WERI-Rb-1 (cell line): ENCODE measurements at regions not wholly inside any gene's neighbourhood (a gene's known extent, or its start where the extent isn't known, plus 50 kb on each side); places are given as distances from the start of the nearest gene placed in this dataset.

Experiments used
- DNase-seq: peaks from one replicate; pipeline ENCODE4 v3.0.0-alpha.2; 2020
- H3K27ac ChIP-seq: fragments of 250-450 bp; sonication (Bioruptor Pico); 2 replicates; pipeline ENCODE4 v1.5.1; 2020; ENCODE audit warnings: mild to moderate bottlenecking, moderate library complexity
- H3K27me3 ChIP-seq: fragments of 250-450 bp; sonication (Bioruptor Pico); 2 replicates; pipeline ENCODE4 v1.5.1; 2021; ENCODE audit warnings: mild to moderate bottlenecking, low read depth, moderate library complexity; ENCODE audit not compliant: insufficient read depth, severe bottlenecking
- H3K36me3 ChIP-seq: fragments of 250-450 bp; sonication (Bioruptor Pico); 2 replicates; pipeline ENCODE4 v1.5.1; 2020; ENCODE audit warnings: mild to moderate bottlenecking, moderate library complexity
- H3K4me3 ChIP-seq: 2 replicates; pipeline ENCODE4 v1.5.1; 2011; ENCODE audit warnings: low read depth, mild to moderate bottlenecking, control low read depth, low read length
- H3K9me3 ChIP-seq: fragments of 250-450 bp; sonication (Bioruptor Pico); 2 replicates; pipeline ENCODE4 v1.5.1; 2021; ENCODE audit warnings: mild to moderate bottlenecking, moderate library complexity; ENCODE audit not compliant: severe bottlenecking
- TF ChIP-seq, protein P1 (sequence below): IDR thresholded peaks from 2 replicates; pipeline ENCODE4 v1.5.1; 2011; ENCODE audit warnings: low read depth, mild to moderate bottlenecking, control low read depth, inconsistent platforms, low read length

GRCh38 chr3:28746990-28747389 lies 398.4 kb upstream of the AZI2 start:
- H3K27ac ChIP-seq, result no peak overlapping the region
- DNase-seq, result no peak
- no peak overlapping the region for H3K4me3 ChIP-seq
- no peaks in the 10 kb centered on the region for H3K27me3 ChIP-seq
- TF ChIP-seq, protein P1, sequence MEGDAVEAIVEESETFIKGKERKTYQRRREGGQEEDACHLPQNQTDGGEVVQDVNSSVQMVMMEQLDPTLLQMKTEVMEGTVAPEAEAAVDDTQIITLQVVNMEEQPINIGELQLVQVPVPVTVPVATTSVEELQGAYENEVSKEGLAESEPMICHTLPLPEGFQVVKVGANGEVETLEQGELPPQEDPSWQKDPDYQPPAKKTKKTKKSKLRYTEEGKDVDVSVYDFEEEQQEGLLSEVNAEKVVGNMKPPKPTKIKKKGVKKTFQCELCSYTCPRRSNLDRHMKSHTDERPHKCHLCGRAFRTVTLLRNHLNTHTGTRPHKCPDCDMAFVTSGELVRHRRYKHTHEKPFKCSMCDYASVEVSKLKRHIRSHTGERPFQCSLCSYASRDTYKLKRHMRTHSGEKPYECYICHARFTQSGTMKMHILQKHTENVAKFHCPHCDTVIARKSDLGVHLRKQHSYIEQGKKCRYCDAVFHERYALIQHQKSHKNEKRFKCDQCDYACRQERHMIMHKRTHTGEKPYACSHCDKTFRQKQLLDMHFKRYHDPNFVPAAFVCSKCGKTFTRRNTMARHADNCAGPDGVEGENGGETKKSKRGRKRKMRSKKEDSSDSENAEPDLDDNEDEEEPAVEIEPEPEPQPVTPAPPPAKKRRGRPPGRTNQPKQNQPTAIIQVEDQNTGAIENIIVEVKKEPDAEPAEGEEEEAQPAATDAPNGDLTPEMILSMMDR, result no peak
- no peaks in the 10 kb centered on the region for H3K9me3 ChIP-seq
- H3K36me3 ChIP-seq, result no peaks in the 10 kb centered on the region

DNA sequence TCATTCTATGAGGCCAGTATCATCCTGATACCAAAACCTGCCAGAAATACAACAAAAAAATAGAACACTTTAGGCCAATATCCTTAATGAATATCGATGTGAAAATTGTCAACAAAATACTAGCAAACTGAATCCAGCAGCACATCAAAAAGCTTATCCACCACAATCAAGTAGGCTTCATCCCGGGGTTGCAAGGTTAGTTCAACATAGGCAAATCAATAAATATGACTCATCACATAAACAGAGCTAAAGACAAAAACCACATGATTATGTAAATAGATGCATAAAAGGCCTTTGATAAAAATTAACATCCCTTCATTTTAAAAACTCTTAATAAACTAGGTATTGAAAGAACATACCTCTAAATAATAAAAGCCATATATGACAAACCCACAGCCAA lies 403.2 kb upstream of the AZI2 start:
- Histone ChIP-seq H3K4me3 (no peak overlapping the region), H3K27ac (no peak overlapping the region), H3K27me3 (no peaks in the 10 kb centered on the region), H3K9me3 (no peaks in the 10 kb centered on the region), H3K36me3 (no peaks in the 10 kb centered on the region)
- TF ChIP-seq, protein P1, result no peak
- no peak for DNase-seq

DNA sequence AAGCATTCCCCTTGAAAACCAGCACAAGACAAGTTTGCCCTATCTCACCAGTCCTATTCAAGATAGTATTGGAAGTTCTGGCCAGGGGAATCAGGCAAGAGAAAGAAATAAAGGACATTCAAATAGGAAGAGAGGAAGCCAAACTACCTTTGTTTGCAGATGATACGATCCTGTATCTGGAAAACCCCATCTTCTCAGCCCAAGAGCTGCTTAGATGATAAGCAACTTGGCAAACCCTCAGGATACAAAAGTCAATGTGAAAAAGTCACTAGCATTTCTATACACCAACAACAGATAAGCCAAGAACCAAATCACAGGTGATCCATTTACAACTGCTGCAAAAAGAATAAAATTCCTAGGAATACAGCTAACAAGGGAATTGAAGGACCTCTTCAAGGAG lies 403.7 kb upstream of the AZI2 start:
- Histone ChIP-seq H3K27me3 (no peaks in the 10 kb centered on the region), H3K4me3 (no peak overlapping the region), H3K9me3 (no peaks in the 10 kb centered on the region), H3K27ac (no peak overlapping the region), H3K36me3 (no peaks in the 10 kb centered on the region)
- DNase-seq, result no peak
- TF ChIP-seq, protein P1, result no peak

DNA sequence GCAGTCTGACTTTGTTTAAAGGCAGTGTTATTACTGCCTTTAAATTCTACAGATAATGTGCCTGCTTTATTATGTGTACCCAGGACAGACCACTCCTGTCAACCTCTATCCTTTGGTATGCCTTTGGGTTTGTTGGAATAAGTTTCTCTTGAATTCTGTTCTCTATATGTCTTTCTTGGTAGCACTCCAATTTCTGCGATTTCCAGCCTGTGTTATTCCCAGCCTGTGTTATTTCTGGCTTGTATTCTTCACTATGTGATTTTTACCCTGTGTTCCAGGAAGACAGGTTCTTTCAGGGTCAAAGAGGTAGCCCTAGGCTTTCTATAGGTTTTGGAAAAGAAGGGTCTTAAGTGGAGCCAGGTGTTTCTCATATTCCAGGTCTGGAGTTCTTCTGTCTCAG lies 407.4 kb upstream of the AZI2 start:
- DNase-seq, result no peak
- TF ChIP-seq, protein P1, result no peak
- Histone ChIP-seq H3K27me3 (no peaks in the 10 kb centered on the region), H3K9me3 (no peaks in the 10 kb centered on the region), H3K36me3 (no peaks in the 10 kb centered on the region), H3K27ac (no peak overlapping the region), H3K4me3 (no peak overlapping the region)

GRCh38 chr3:28758115-28758514 lies 409.5 kb upstream of the AZI2 start:
- no peaks in the 10 kb centered on the region for H3K27me3 ChIP-seq
- no peaks in the 10 kb centered on the region for H3K9me3 ChIP-seq
- no peaks in the 10 kb centered on the region for H3K36me3 ChIP-seq
- no peak overlapping the region for H3K4me3 ChIP-seq
- DNase-seq, result no peak
- TF ChIP-seq, protein P1, result no peak
- H3K27ac ChIP-seq, result no peak overlapping the region

DNA sequence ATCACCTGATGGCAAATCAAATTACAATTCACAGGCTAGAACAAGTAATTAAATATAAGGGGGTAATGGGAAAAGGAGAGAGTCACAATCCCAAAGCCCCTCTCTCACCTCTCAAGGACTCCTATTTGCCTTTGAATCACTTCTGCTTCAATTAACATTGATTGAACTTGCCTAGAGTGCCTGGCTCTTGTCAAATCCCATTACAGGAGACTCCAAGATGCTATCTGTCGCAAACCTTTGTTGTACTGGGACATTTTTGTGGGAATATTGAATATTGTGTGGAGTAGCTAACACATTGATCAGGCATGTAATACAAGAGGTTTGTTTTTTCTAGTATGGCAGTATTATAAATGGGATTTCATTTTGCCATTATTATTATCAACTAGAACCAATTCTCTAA lies 412.8 kb upstream of the AZI2 start:
- TF ChIP-seq, protein P1, result no peak
- H3K27me3 ChIP-seq, result no peaks in the 10 kb centered on the region
- no peak for DNase-seq
- no peaks in the 10 kb centered on the region for H3K36me3 ChIP-seq
- H3K4me3 ChIP-seq, result no peak overlapping the region
- H3K27ac ChIP-seq, result no peak overlapping the region
- H3K9me3 ChIP-seq, result no peaks in the 10 kb centered on the region
